Fibroblast of gingiva (primary cell): ENCODE measurements at regions not wholly inside any gene's neighbourhood (a gene's known extent, or its start where the extent isn't known, plus 50 kb on each side); places are given as distances from the start of the nearest gene placed in this dataset.
"Not testable (repeated sequence)": the region's sequence is repeated elsewhere in the genome, so short reads cannot be mapped to it uniquely, and the experiment has no call there.

ENCODE experiments used
- DNase-seq: peaks from one replicate; pipeline ENCODE4 v3.0.0-alpha.2; 2011; ENCODE audit warnings: low read depth

DNA sequence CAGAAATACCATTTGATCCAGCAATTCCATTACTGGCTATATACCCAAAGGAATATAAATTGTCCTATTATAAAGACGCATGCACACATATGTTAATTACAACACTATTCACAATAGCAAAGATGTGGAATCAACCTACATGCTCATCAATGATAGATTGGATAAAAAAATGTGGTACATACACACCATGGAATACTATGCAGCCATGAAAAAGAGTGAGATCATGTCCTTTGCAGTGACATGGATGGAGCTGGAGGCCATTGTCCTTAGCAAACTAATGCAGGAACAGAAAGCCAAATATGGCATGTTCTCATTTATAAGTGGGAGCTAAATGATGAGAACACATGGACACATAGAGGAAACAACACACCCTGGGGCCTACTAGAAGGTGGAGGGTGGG, 78.3 kb upstream of the EED start:
- not testable (repeated sequence) for DNase-seq

DNA sequence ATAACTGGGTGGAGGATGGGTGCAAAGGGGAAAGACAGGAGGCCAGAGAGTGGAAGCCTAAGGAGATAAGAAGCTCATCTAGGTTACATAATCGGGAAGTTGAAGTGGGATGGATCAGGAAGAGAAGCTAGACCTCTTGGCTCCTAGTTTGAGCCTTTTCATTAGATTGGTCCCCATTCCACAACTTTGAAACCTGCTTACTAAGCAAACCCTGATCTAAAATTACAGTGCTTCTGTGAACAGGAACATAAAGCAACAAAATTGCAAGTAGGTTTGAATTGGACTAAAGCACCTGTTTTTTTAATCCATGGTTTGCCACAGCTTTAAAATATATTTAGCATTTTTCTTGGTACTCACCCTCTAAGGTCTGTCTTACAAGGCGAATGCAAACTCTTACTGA, 80.4 kb upstream of the EED start:
- DNase-seq = no peak

DNA sequence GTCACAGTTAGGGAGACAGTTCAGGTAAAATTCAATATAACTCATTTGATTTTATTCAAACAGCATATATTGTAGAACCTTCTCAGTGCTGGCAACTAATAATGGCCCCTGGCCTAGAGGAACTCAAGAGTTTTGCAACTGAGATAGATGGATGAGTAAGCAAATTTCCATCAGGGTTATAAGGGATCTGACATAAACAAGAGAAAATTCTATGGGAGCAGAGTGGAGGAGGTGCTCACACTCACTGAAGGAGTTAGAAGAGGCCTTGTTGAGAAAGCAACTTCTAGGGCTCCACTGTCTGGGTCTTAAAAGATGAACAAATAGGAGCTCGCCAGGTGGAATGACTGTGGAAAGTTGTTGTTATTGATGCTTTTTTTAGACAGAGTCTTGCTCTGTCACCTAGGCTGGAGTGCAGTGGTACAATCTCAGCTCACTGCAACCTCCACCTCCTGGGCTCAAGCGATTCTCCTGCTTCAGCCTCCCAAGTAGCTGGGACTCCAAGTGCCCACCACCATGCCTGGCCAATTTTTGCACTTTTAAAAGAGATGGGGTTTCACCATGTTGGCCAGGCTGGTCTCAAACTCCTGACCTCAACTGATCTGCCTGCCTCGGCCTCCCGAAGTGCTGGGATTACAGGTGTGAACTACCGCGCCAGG, 81.2 kb upstream of the EED start:
- peak; percentile 86 for DNase-seq

DNA sequence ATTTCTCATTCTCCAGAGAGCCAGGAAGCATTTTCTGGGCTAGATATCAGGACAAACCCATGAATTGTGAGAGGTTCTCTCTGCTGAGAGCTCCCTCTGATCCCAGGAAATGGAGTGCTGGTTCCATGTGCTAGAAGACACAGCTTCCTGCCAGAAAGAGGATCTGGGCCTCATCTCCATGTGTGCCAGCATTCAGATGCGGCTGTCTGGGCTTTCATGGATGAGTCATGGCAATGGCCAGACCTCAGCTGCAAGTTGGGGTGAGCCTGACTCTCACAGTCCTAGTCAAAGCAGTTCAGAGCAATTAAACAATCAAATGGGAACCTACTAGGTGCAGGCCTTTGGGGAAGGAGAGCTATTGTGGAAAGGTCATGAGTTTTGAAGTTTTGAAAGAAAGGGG, 82.3 kb upstream of the EED start:
- peak; percentile 80 for DNase-seq

GRCh38 chr11:86161837-86162236, 82.7 kb upstream of the EED start:
- no peak for DNase-seq

GRCh38 chr11:86161336-86161735, 83.2 kb upstream of the EED start:
- DNase-seq = no peak

GRCh38 chr11:86160541-86161149, 83.9 kb upstream of the EED start:
- DNase-seq = no peak

DNA sequence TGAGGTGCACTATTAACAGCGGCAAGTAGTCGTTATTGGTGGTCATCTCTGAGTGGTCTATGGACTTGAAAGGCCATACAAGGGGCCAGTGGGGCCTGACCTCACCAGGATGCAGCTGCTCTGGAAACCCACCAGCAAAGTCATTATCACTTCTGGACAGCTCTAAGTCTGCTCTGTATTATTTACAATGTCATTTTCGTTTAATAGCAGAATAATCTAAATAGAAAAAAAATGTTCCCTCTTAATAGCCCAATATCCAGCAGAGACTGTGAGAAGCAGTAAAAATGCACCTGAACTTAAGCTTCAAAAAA, 85.0 kb upstream of the EED start:
- no peak for DNase-seq

GRCh38 chr11:86158704-86159580, 85.6 kb upstream of the EED start:
- DNase-seq = no peak

- DNase-seq = no peak
These were observed 86.7 kb upstream of the EED start for GRCh38 chr11:86157797-86158378.

DNA sequence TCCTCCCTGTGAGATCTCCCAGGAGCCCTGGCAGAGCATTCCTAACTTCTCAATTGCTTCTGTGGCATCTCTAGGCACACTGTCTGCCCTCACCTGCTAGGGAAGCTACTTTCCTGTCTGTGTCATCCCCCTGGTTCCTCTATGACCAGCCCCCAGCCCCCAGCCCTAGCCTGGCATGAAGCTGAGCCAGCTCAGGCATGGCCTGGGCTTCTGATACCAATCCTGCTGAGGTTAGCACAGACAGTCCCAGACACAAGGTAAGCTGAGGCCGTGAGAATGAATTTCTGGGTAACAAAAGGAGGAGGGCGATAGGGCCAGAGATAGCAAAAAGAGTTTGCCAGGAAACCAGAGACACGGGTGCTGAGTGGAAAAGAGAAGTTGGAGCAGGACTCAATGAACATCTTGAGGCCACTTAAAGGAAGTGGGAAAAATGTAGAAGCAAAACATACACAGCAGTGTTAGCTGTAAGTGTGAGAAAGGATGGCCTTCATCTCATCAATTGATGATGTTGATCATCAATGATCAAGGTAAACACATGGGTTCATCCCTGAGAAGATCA, 87.6 kb upstream of the PICALM start:
- no peak for DNase-seq

- no peak for DNase-seq
These were observed 86.4 kb upstream of the PICALM start for GRCh38 chr11:86155200-86155844.

DNA sequence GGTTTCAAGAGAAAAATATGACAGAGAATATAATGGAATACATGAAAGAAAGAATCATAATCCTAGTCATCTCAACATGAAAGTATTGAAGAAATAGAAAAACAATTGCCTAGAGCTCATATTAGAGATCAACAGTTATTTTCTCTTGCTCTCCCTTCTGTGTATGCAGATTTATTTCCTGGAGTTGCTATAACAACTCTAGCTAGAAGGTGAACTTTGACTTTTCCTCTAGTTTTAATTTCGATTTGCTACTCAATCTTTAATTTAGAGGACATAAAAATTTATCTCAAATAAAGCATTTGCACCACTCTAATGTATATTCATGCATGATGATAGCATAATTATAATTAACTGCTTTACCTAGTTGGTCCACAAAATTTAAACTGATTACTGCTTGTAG, 84.6 kb upstream of the PICALM start:
- DNase-seq = no peak

GRCh38 chr11:86152901-86153300, 84.0 kb upstream of the PICALM start:
- no peak for DNase-seq

GRCh38 chr11:86152006-86152862, 83.3 kb upstream of the PICALM start:
- no peak for DNase-seq

DNA sequence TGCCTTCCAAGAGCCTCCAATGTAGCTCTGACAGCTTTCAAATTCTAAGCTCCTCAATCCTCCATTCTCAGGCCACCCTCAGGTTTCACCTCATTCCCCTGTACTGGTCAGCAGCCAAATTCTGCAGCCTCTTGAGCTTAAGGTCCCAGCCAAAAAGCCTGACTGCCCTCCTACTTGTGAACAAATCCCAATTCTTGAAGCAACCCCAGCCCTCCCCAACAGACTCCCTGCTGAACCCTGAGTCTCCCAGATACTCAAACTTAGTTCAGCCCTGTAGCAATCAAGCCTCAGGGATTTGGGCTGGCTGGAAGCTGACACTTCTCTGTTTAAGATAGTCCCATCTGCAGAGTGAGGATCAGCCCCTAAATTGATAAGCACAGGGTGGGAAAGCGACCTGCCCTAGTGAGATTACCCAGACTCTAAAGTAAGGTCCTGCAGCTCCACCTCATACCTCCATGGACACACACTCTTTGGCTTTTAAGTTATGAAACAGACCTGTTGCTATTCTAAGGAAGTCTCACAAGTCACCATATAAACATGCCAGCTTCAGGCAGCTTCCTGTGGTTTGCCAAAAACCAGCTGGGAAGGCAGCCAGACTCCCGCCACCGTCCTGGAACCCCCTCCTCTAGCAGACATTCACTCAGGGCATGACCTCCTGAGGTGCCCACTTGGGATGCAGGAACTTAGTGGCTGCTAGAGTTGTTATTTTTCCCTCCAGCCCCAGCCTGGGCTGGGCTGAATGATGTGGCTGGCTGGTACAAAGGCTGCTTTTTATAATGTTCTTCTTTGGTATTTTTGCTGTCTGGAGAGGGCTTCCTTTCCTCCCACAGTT, 82.5 kb upstream of the PICALM start:
- DNase-seq = peak; percentile 74

DNA sequence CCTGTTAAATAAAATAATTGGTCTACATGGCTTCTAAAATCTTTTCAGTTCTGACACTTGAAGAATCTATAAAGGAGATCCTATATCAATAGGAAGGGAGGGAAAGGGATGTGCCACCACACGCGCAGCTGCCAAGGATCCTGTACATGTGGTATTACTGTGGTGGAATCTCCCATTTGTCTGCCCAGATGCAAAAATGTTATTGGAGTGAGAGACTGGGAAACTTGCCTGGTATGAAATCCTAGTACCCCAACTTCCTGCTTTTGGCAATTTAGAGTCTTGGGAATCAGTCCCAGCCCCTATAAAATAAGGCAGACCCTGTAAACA, 81.9 kb upstream of the PICALM start:
- peak; percentile 79 for DNase-seq

- peak; percentile 33 for DNase-seq
These were observed 80.9 kb upstream of the PICALM start for GRCh38 chr11:86149792-86150191.

DNA sequence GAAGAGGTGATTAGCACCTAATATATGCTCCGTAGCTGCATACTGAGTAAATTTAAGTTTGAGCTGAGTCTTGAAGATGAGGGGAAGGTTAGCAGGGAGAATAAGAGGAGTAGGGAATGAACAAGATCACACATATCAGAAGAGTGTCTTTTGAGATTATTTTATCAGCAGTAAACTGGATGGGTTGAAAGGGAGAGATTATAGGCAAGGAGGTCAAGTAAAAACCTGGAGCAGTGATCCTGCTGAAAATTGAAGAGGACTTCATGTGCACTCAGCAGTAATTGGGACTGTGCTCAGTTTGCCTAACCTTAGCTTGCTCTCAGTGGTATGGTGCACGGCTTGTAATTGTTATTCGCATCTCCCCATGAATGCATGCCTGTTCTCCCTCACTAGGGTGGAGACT, 79.5 kb upstream of the PICALM start:
- DNase-seq = no peak

GRCh38 chr11:86147004-86147403, 78.1 kb upstream of the PICALM start:
- DNase-seq = no peak
